ENCODE measurements at regions not wholly inside any gene's neighbourhood (a gene's known extent, or its start where the extent isn't known, plus 50 kb on each side); places are given as distances from the start of the nearest gene placed in this dataset.

GRCh38 chr7:21029006-21029405 is 242.3 kb upstream of the SP8 start:
- ATAC-seq (no peak), DNase-seq (no peak)

GRCh38 chr7:21030237-21030871 is 243.7 kb upstream of the SP8 start:
- ATAC-seq (no peak), DNase-seq (no peak)

- DNase-seq (no peak), ATAC-seq (no peak)
Observed at GRCh38 chr7:21041252-21041651, 254.6 kb upstream of the SP8 start.

- DNase-seq (no peak), ATAC-seq (no peak)
Observed at GRCh38 chr7:21041666-21042065, 255.0 kb upstream of the SP8 start.

GRCh38 chr7:21044384-21044783 is 257.7 kb upstream of the SP8 start:
- DNase-seq (no peak), ATAC-seq (no peak)

GRCh38 chr7:21044913-21045568 is 258.4 kb upstream of the SP8 start:
- DNase-seq, result no peak
- ATAC-seq, result no peak

- DNase-seq (no peak), ATAC-seq (no peak)
Observed at GRCh38 chr7:21051865-21052264, 265.2 kb upstream of the SP8 start.

GRCh38 chr7:21054427-21055112 is 267.9 kb upstream of the SP8 start:
- DNase-seq (no peak), ATAC-seq (no peak)

- no peak for DNase-seq
- no peak for ATAC-seq
Observed at GRCh38 chr7:21059069-21059468, 272.4 kb upstream of the SP8 start.

- ATAC-seq (no peak), DNase-seq (no peak)
Observed at GRCh38 chr7:21063106-21063505, 276.4 kb upstream of the SP8 start.

- ATAC-seq (no peak), DNase-seq (no peak)
Observed at GRCh38 chr7:21064698-21065648, 278.3 kb upstream of the SP8 start.

GRCh38 chr7:21066221-21066620 is 279.5 kb upstream of the SP8 start:
- no peak for ATAC-seq
- no peak for DNase-seq

GRCh38 chr7:21067216-21067615 is 280.5 kb upstream of the SP8 start:
- ATAC-seq (no peak), DNase-seq (no peak)

- no peak for DNase-seq
- ATAC-seq, result no peak
Observed at GRCh38 chr7:21070571-21071090, 283.9 kb upstream of the SP8 start.

- DNase-seq, result no peak
- ATAC-seq, result no peak
Observed at GRCh38 chr7:21071561-21072501, 285.1 kb upstream of the SP8 start.

GRCh38 chr7:21076054-21076453 is 289.4 kb upstream of the SP8 start:
- ATAC-seq (no peak), DNase-seq (no peak)

GRCh38 chr7:21076574-21076973 is 289.9 kb upstream of the SP8 start:
- ATAC-seq, result no peak
- DNase-seq, result no peak

- ATAC-seq, result no peak
- no peak for DNase-seq
Observed at GRCh38 chr7:21077602-21078001, 290.9 kb upstream of the SP8 start.

GRCh38 chr7:21084286-21084685 is 297.6 kb upstream of the SP8 start:
- ATAC-seq, result no peak
- DNase-seq, result no peak

GRCh38 chr7:21086688-21087087 is 300.0 kb upstream of the SP8 start:
- ATAC-seq (no peak), DNase-seq (no peak)

GRCh38 chr7:21089653-21090052 is 303.0 kb upstream of the SP8 start:
- no peak for DNase-seq
- ATAC-seq, result no peak

Measured in stimulated activated naive CD8-positive, alpha-beta T cell treated with anti-CD3 and anti-CD28 coated beads, Interleukin-15, Interleukin-2, amounts not matched to agents 100 U/mL and 50 U/mL, for 24 hours (primary cell).